Mucosa of descending colon (tissue), 3 donors: ENCODE measurements at regions not wholly inside any gene's neighbourhood (a gene's known extent, or its start where the extent isn't known, plus 50 kb on each side); places are given as distances from the start of the nearest gene placed in this dataset.
"Not testable (repeated sequence)": the region's sequence is repeated elsewhere in the genome, so short reads cannot be mapped to it uniquely, and the experiment has no call there.

Experiments used
- ATAC-seq: fragments of 200-7000 bp; cut with Tn5 transposase; one replicate; pipeline ENCODE4 v1.9.1; 2020; ENCODE audit warnings: mild to moderate bottlenecking, moderate library complexity
- DNase-seq, 3 donors: peaks; one replicate each; pipeline ENCODE4 v3.0.0-alpha.2; 2020
- H3K36me3 ChIP-seq: fragments of 200-600 bp; one replicate; pipeline ENCODE4 v1.8.0; 2021; ENCODE audit warnings: low read depth, mild to moderate bottlenecking
- H3K4me1 ChIP-seq: fragments of 200-600 bp; one replicate; pipeline ENCODE4 v1.8.0; 2021; ENCODE audit warnings: low read depth, mild to moderate bottlenecking
- H3K4me3 ChIP-seq: fragments of 200-600 bp; one replicate; pipeline ENCODE4 v1.8.0; 2021; ENCODE audit warnings: mild to moderate bottlenecking
- H3K9me3 ChIP-seq: fragments of 200-600 bp; one replicate; pipeline ENCODE4 v1.8.0; 2021; ENCODE audit warnings: mild to moderate bottlenecking
- CTCF ChIP-seq: fragments of 200-600 bp; IDR thresholded peaks from one replicate; pipeline ENCODE4 v1.8.0; 2022; ENCODE audit warnings: antibody characterized with exemption, mild to moderate bottlenecking
- intact Hi-C, 2 donors: fragments of 100-400 bp; cut with DNase I in 1 of 2; cut with micrococcal nuclease in 1 of 2; formaldehyde crosslinking; loops; one replicate each; pipeline versions ENCODE4 v1.11.0 to v1.11.1; 2022; cut with DNase I, micrococcal nuclease
- donor health status: DM: no; HTN: no; CAD: no; lungs with moderate emphysema.
- donor health status: DM: no; HTN: no; CAD: no.
- donor health status: DM: no; HTN: yes; CAD: no.

- TF ChIP-seq CTCF: no peak
- Histone ChIP-seq H3K36me3 (no peaks in the 10 kb centered on the region), H3K4me3 (no peak overlapping the region), H3K9me3 (peaks cover 3% of the 10 kb centered on the region), H3K4me1 (no peaks in the 10 kb centered on the region)
- ATAC-seq (no peak), DNase-seq (no peak)
- intact Hi-C loops: no loop called here
These were observed 174.2 kb upstream of the ATP10A start for GRCh38 chr15:26037369-26037768.

GRCh38 chr15:26033493-26033892 lies 170.4 kb upstream of the ATP10A start:
- Histone ChIP-seq H3K4me3 (no peak overlapping the region), H3K4me1 (no peaks in the 10 kb centered on the region), H3K36me3 (no peaks in the 10 kb centered on the region), H3K9me3 (peaks cover 10% of the 10 kb centered on the region)
- TF ChIP-seq CTCF: no peak
- DNase-seq (no peak), ATAC-seq (no peak)
- intact Hi-C loops: no loop called here

DNA sequence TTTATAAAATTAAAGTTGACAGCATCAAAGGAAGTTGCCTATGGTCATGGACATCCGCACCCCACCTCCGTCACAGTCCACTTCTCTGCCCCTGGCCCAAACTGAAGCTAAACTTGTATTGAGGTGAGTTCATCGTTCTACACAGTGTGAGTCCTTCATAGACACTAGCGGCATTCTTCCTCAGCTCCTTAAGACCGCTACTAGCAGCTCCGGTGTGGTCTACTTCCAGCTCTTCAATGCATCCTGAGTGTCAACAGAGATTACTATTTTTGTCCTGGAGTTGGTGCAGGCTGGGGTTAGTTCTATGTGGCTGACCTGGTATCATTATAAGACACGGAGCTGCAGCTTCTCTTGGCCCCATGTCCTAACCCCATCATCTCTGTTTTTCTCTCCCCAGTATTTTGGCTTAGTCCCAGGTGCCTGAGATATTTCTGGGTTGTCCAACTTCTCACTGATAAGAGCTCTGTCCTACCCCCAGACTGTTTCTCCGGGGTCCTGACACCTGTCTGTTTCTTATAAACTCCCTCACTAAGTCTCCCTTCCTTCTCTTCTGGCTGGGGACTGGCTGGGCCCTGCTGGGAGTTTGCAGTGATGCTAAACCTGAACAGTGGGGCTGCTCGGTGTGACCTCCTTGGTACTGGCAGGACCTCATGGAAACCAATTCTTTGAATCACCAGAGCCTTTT lies 169.2 kb upstream of the ATP10A start:
- Histone ChIP-seq H3K9me3 (peaks cover 10% of the 10 kb centered on the region), H3K36me3 (no peaks in the 10 kb centered on the region), H3K4me1 (no peaks in the 10 kb centered on the region), H3K4me3 (no peak overlapping the region)
- ATAC-seq (no peak), DNase-seq (no peak)
- intact Hi-C loops: no loop called here
- TF ChIP-seq CTCF: no peak

DNA sequence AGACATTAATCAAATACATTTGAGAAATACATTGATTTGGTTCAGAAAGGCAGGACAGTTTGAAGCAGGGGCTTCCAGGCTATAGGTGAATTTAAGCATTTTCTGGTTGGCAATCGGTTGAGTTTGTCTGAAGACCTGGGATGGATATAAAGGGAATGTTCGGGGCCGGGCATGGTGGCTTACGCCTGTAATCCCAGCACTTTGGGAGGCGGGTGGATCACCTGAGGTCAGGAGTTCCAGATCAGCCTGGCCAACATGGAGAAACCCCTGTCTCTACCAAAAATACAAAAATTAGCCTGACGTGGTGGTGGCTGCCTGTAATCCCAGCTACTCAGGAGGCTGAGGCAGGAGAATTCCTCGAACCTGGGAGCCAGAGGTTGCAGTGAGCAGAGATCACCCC lies 166.5 kb upstream of the ATP10A start:
- H3K36me3 ChIP-seq, H3K4me1 ChIP-seq, DNase-seq, ATAC-seq, intact Hi-C loops, H3K4me3 ChIP-seq, H3K9me3 ChIP-seq: not testable (repeated sequence)

DNA sequence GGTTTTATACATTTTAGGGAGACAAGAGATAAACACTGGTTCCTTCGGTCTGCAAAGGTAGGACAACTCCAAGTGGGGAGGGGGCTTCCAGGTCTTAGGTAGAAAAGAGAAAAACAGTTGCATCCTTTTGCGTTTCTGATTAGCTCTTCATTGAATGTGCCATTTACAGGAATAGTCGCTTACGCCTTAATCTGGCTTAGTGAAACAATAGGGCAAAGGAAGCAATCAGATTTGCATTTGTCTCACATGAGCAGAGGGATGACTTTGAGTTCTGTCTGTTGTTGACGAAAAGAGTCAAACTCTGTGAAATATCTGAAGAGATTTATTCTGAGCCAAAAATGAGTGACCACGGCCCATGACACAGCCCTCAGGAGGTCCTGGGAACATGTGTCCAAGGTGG lies 166.0 kb upstream of the ATP10A start:
- Histone ChIP-seq H3K36me3 (no peaks in the 10 kb centered on the region), H3K4me1 (no peaks in the 10 kb centered on the region), H3K4me3 (no peak overlapping the region), H3K9me3 (peaks cover 10% of the 10 kb centered on the region)
- DNase-seq: no peak
- no peak for ATAC-seq
- intact Hi-C loops: no loop called here
- TF ChIP-seq CTCF: no peak

- intact Hi-C loops: no loop called here
- DNase-seq: no peak
- H3K36me3 ChIP-seq: no peaks in the 10 kb centered on the region
These were observed 165.1 kb upstream of the ATP10A start for GRCh38 chr15:26028086-26028740.

DNA sequence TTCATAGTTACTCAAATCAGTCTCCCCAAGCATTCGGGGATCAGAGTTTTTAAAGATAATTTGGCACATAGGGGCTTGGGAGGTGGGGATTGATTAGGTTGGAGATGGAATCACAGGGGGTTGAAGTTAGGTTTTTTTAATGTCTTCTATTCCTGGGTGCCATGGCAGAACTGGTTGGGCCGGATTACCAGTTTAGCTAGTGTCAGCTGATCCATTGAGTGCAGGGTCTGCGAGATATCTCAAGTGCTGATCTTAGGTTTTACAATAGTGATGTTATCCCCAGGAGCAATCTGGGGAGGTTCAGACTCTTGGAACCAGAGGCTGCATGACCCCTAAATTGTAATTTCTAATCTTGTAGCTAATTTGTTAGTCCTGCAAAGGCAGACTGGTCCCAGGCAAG lies 163.5 kb upstream of the ATP10A start:
- not testable (repeated sequence) for H3K9me3 ChIP-seq, DNase-seq

More at GRCh38 chr15:26028086-26028740, 165.1 kb upstream of the ATP10A start:
- H3K4me1 ChIP-seq: no peaks in the 10 kb centered on the region
- ATAC-seq: no peak
- H3K4me3 ChIP-seq: no peak overlapping the region
- no peak for TF ChIP-seq CTCF
- peaks cover 10% of the 10 kb centered on the region for H3K9me3 ChIP-seq

More for the DNA sequence above, 163.5 kb upstream of the ATP10A start:
- ATAC-seq, H3K4me3 ChIP-seq, H3K4me1 ChIP-seq, H3K36me3 ChIP-seq, intact Hi-C loops: not testable (repeated sequence)
